Fibroblast of lung (primary cell): ENCODE measurements at regions not wholly inside any gene's neighbourhood (a gene's known extent, or its start where the extent isn't known, plus 50 kb on each side); places are given as distances from the start of the nearest gene placed in this dataset.

Experiments used
- EZH2 ChIP-seq: IDR thresholded peaks from 2 replicates; pipeline ENCODE4 v1.5.1; 2012; ENCODE audit warnings: low read length, control low read depth, mild to moderate bottlenecking; ENCODE audit errors: missing control alignments
- TF ChIP-seq, protein P1 (sequence below), 2 donors: IDR thresholded peaks in 1 of 2; conservative IDR thresholded peaks in 1 of 2; 1 replicate in 1 of 2; 2 replicates in 1 of 2; pipeline ENCODE4 v1.5.1; 2011 to 2012; ENCODE audit warnings: low read length in 2 of 2, control low read depth in 1 of 2, inconsistent platforms in 1 of 2, low read depth in 1 of 2, mild to moderate bottlenecking in 1 of 2

DNA sequence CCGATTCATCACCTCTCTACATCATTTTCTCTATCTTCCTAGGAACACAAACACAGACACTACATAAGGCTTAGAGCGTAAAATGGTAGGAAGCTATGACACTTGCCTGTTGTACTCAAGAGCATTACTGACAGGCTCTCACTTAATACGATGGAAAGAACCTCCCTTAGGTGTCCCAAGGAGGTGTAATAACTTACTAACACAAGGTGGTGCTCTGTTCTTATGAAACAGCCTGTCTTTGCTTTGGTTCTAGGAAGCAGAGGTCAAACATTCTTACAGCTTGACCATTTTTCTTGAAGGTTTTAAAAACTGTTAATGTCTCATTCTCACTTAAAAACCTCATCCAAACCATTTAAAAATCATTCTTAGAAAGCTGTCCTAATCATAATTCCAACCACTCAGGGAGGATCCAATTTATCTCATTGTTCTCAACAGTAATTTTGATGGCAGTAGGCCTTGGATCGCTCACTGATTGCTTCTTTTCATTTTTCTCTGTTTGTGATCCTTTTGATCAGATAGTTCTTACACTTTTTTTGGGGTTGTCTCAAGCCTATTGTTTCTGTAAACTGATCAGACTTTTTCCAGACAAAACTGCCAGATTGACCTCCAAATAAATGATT lies 317.8 kb upstream of the AGTR1 start:
- TF ChIP-seq, protein P1, sequence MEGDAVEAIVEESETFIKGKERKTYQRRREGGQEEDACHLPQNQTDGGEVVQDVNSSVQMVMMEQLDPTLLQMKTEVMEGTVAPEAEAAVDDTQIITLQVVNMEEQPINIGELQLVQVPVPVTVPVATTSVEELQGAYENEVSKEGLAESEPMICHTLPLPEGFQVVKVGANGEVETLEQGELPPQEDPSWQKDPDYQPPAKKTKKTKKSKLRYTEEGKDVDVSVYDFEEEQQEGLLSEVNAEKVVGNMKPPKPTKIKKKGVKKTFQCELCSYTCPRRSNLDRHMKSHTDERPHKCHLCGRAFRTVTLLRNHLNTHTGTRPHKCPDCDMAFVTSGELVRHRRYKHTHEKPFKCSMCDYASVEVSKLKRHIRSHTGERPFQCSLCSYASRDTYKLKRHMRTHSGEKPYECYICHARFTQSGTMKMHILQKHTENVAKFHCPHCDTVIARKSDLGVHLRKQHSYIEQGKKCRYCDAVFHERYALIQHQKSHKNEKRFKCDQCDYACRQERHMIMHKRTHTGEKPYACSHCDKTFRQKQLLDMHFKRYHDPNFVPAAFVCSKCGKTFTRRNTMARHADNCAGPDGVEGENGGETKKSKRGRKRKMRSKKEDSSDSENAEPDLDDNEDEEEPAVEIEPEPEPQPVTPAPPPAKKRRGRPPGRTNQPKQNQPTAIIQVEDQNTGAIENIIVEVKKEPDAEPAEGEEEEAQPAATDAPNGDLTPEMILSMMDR (conservative IDR thresholded peaks at IDR 0.05 in 1 of 2, IDR thresholded peaks at IDR 0.05 in 1 of 2; ENCODE audit: low read depth in 1 of 2, low read length in 2 of 2), result peak; percentile 59 to 62
- no peak for TF ChIP-seq EZH2
